ENCODE measurements at regions not wholly inside any gene's neighbourhood (a gene's known extent, or its start where the extent isn't known, plus 50 kb on each side); places are given as distances from the start of the nearest gene placed in this dataset.
"Not testable (repeated sequence)": the region's sequence is repeated elsewhere in the genome, so short reads cannot be mapped to it uniquely, and the experiment has no call there.

DNA sequence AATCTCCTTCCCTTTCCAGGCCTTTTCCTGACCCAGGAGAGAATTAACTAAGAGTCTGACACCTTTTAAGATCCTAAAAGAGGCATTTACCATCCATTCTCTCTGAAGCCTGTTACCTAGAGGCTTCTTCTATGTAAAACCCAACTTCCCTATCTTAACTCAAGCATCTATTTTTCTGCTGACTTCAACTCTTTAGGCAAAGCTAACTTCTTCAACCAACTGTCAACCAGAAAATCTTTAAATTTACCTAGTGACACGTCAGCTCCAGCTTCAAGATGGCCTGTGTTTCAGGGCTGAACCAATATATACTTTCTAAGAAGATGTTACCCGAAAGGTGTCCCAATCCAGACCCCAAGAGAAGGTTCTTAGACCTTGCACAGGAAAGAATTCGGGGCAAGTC is 492.3 kb upstream of the AUTS2 start (continued):
- TF ChIP-seq, protein P1, sequence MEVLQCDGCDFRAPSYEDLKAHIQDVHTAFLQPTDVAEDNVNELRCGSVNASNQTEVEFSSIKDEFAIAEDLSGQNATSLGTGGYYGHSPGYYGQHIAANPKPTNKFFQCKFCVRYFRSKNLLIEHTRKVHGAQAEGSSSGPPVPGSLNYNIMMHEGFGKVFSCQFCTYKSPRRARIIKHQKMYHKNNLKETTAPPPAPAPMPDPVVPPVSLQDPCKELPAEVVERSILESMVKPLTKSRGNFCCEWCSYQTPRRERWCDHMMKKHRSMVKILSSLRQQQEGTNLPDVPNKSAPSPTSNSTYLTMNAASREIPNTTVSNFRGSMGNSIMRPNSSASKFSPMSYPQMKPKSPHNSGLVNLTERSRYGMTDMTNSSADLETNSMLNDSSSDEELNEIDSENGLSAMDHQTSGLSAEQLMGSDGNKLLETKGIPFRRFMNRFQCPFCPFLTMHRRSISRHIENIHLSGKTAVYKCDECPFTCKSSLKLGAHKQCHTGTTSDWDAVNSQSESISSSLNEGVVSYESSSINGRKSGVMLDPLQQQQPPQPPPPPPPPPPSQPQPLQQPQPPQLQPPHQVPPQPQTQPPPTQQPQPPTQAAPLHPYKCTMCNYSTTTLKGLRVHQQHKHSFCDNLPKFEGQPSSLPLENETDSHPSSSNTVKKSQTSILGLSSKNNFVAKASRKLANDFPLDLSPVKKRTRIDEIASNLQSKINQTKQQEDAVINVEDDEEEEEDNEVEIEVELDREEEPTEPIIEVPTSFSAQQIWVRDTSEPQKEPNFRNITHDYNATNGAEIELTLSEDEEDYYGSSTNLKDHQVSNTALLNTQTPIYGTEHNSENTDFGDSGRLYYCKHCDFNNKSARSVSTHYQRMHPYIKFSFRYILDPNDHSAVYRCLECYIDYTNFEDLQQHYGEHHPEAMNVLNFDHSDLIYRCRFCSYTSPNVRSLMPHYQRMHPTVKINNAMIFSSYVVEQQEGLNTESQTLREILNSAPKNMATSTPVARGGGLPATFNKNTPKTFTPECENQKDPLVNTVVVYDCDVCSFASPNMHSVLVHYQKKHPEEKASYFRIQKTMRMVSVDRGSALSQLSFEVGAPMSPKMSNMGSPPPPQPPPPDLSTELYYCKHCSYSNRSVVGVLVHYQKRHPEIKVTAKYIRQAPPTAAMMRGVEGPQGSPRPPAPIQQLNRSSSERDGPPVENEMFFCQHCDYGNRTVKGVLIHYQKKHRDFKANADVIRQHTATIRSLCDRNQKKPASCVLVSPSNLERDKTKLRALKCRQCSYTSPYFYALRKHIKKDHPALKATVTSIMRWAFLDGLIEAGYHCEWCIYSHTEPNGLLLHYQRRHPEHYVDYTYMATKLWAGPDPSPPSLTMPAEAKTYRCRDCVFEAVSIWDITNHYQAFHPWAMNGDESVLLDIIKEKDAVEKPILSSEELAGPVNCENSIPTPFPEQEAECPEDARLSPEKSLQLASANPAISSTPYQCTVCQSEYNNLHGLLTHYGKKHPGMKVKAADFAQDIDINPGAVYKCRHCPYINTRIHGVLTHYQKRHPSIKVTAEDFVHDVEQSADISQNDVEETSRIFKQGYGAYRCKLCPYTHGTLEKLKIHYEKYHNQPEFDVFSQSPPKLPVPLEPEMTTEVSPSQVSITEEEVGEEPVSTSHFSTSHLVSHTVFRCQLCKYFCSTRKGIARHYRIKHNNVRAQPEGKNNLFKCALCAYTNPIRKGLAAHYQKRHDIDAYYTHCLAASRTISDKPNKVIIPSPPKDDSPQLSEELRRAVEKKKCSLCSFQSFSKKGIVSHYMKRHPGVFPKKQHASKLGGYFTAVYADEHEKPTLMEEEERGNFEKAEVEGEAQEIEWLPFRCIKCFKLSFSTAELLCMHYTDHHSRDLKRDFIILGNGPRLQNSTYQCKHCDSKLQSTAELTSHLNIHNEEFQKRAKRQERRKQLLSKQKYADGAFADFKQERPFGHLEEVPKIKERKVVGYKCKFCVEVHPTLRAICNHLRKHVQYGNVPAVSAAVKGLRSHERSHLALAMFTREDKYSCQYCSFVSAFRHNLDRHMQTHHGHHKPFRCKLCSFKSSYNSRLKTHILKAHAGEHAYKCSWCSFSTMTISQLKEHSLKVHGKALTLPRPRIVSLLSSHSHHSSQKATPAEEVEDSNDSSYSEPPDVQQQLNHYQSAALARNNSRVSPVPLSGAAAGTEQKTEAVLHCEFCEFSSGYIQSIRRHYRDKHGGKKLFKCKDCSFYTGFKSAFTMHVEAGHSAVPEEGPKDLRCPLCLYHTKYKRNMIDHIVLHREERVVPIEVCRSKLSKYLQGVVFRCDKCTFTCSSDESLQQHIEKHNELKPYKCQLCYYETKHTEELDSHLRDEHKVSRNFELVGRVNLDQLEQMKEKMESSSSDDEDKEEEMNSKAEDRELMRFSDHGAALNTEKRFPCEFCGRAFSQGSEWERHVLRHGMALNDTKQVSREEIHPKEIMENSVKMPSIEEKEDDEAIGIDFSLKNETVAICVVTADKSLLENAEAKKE (CRISPR knock-in tag; IDR thresholded peaks at IDR 0.05) = no peak
- TF ChIP-seq JUNB (IDR thresholded peaks at IDR 0.05; ENCODE audit: unreplicated experiment) (no peak), POLR2AphosphoS5 (IDR thresholded peaks at IDR 0.05; ENCODE audit: low read depth) (no peak), ZNF114 (CRISPR knock-in tag; IDR thresholded peaks at IDR 0.05) (no peak), CREB1 (CRISPR knock-in tag; IDR thresholded peaks at IDR 0.05; ENCODE audit: low read depth) (no peak)
- TF ChIP-seq, protein P2, sequence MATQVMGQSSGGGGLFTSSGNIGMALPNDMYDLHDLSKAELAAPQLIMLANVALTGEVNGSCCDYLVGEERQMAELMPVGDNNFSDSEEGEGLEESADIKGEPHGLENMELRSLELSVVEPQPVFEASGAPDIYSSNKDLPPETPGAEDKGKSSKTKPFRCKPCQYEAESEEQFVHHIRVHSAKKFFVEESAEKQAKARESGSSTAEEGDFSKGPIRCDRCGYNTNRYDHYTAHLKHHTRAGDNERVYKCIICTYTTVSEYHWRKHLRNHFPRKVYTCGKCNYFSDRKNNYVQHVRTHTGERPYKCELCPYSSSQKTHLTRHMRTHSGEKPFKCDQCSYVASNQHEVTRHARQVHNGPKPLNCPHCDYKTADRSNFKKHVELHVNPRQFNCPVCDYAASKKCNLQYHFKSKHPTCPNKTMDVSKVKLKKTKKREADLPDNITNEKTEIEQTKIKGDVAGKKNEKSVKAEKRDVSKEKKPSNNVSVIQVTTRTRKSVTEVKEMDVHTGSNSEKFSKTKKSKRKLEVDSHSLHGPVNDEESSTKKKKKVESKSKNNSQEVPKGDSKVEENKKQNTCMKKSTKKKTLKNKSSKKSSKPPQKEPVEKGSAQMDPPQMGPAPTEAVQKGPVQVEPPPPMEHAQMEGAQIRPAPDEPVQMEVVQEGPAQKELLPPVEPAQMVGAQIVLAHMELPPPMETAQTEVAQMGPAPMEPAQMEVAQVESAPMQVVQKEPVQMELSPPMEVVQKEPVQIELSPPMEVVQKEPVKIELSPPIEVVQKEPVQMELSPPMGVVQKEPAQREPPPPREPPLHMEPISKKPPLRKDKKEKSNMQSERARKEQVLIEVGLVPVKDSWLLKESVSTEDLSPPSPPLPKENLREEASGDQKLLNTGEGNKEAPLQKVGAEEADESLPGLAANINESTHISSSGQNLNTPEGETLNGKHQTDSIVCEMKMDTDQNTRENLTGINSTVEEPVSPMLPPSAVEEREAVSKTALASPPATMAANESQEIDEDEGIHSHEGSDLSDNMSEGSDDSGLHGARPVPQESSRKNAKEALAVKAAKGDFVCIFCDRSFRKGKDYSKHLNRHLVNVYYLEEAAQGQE (IDR thresholded peaks at IDR 0.05; ENCODE audit: unreplicated experiment) = no peak

DNA sequence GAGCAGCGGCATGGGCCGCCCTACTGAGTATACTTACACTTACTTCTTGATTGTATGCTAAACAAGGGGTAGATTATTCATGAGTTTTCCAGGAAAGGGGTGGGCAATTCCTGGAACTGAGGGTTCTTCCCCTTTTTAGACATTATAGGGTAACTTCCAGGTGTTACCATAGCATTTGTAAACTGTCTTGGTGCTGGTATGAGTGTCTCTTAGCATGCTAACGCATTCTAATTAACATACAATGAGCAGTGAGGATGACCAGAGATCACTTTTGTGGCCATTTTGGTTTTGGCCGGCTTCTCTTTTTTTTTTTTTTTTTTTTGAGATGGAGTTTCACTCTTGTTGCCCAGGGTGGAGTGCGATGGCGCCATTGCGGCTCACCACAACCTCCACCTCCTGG is 491.8 kb upstream of the AUTS2 start:
- not testable (repeated sequence) for ATAC-seq, H2AFZ ChIP-seq

DNA sequence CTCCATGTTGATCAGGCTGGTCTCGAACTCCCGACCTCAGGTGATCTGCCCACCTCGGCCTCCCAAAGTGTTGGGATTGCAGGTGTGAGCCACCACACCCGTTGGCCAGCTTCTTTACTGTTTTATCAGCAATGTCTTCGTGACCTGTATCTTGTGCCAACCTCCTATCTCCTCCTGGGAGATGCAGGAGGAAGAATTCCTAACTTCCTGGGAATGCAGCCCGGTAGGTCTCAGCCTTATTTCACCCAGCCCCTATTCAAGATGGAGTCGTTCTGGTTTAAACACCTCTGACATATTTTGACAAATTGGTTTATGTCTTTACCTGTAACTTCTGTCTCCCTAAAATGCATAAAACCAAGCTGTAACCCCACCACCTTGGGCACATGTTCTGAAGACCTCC is 491.3 kb upstream of the AUTS2 start:
- H3K27ac Mint-ChIP-seq; H3F3A ChIP-seq (replicated peaks; ENCODE audit: low read depth); ATAC-seq; H3K9me2 ChIP-seq (ENCODE audit: insufficient read depth); H3K4me3 Mint-ChIP-seq; H3K27me3 Mint-ChIP-seq (ENCODE audit: insufficient read depth, low read depth, poor library complexity); H3K4me2 ChIP-seq; H3K36me3 ChIP-seq (ENCODE audit: insufficient read depth); H3K27ac ChIP-seq (ENCODE audit: low read depth); H3K4me3 ChIP-seq; DNase-seq (ENCODE audit: low spot score); H4K20me1 ChIP-seq (replicated peaks; ENCODE audit: insufficient read depth); H2AFZ ChIP-seq; H3K27me3 ChIP-seq (ENCODE audit: insufficient read depth); H3K4me1 Mint-ChIP-seq; H3K79me2 ChIP-seq (replicated peaks; ENCODE audit: insufficient read depth): not testable (repeated sequence)
- H3K4me1 ChIP-seq (ENCODE audit: insufficient read depth) = peaks cover 13% of the 10 kb centered on the region
- Mint-ChIP-seq H3K36me3 (ENCODE audit: low read depth) (peaks cover 35% of the 10 kb centered on the region), H3K9me3 (peaks cover 98% of the 10 kb centered on the region)

More for the DNA sequence above, 491.8 kb upstream of the AUTS2 start:
- not testable (repeated sequence) for H3K36me3 ChIP-seq (ENCODE audit: insufficient read depth); H3F3A ChIP-seq (replicated peaks; ENCODE audit: low read depth); DNase-seq (ENCODE audit: low spot score); H3K4me2 ChIP-seq; H3K27ac ChIP-seq (ENCODE audit: low read depth); H3K4me3 ChIP-seq; H3K9me2 ChIP-seq (ENCODE audit: insufficient read depth); H3K27me3 Mint-ChIP-seq (ENCODE audit: insufficient read depth, low read depth, poor library complexity); H3K27me3 ChIP-seq (ENCODE audit: insufficient read depth); H3K27ac Mint-ChIP-seq; H3K4me3 Mint-ChIP-seq; H4K20me1 ChIP-seq (replicated peaks; ENCODE audit: insufficient read depth); H3K79me2 ChIP-seq (replicated peaks; ENCODE audit: insufficient read depth); H3K4me1 Mint-ChIP-seq
- Mint-ChIP-seq H3K9me3 (peaks cover 98% of the 10 kb centered on the region), H3K36me3 (ENCODE audit: low read depth) (peaks cover 39% of the 10 kb centered on the region)
- H3K4me1 ChIP-seq (ENCODE audit: insufficient read depth) = peaks cover 13% of the 10 kb centered on the region
